OCI-LY3 (cell line): ENCODE measurements at regions not wholly inside any gene's neighbourhood (a gene's known extent, or its start where the extent isn't known, plus 50 kb on each side); places are given as distances from the start of the nearest gene placed in this dataset.

ENCODE experiments used
- H2AFZ ChIP-seq: fragments of 200-600, 300-600 bp; shearing (Covaris generic); 2 replicates; pipeline ENCODE4 v1.6.0; 2014; ENCODE audit warnings: antibody characterized with exemption, low read depth, low read length
- H3K27ac ChIP-seq: fragments of 200-600, 300-600 bp; sonication (generic); 2 replicates; pipeline ENCODE4 v1.5.1; 2014; ENCODE audit warnings: mild to moderate bottlenecking, low read length, moderate library complexity, mixed read lengths
- H3K27me3 ChIP-seq: fragments of 200-600, 300-600 bp; sonication (generic); 2 replicates; pipeline ENCODE4 v1.6.1; 2014; ENCODE audit warnings: low read depth, low read length, mixed read lengths
- H3K36me3 ChIP-seq: fragments of 200-600, 300-600 bp; sonication (generic); replicated peaks from 2 replicates; pipeline ENCODE3; 2014; ENCODE audit warnings: low read depth, low read length, mixed read lengths
- H3K4me1 ChIP-seq: fragments of 300-600, 200-600 bp; sonication (generic); 2 replicates; pipeline ENCODE4 v1.6.1; 2014; ENCODE audit warnings: low read length, mixed read lengths
- H3K4me2 ChIP-seq: fragments of 200-600, 300-600 bp; sonication (generic); 2 replicates; pipeline ENCODE4 v1.6.1; 2014; ENCODE audit warnings: low read length, mixed read lengths
- H3K4me3 ChIP-seq: fragments of 300-600, 200-600 bp; sonication (generic); 2 replicates; pipeline ENCODE4 v1.5.1; 2014; ENCODE audit warnings: antibody characterized with exemption, mild to moderate bottlenecking, low read length, moderate library complexity
- H3K79me2 ChIP-seq: fragments of 300-600, 200-600 bp; shearing (Covaris generic); 2 replicates; pipeline ENCODE4 v1.6.1; 2014; ENCODE audit warnings: mild to moderate bottlenecking, low read length, mixed read lengths
- H3K9ac ChIP-seq: fragments of 300-600, 200-600 bp; shearing (Covaris generic); 2 replicates; pipeline ENCODE4 v1.6.0; 2014; ENCODE audit warnings: mild to moderate bottlenecking, low read length, moderate library complexity
- H3K9me3 ChIP-seq: fragments of 200-600, 300-600 bp; shearing (Covaris generic); 2 replicates; pipeline ENCODE4 v1.6.1; 2014; ENCODE audit warnings: low read length, mixed read lengths; ENCODE audit not compliant: insufficient read depth
- H4K20me1 ChIP-seq: fragments of 200-600, 300-600 bp; sonication (generic); 2 replicates; pipeline ENCODE4 v1.6.1; 2016; ENCODE audit warnings: low read length, mixed read lengths; ENCODE audit not compliant: insufficient read depth
- EZH2phosphoT487 ChIP-seq: fragments of 200-600 bp; shearing (Covaris generic); IDR thresholded peaks from 2 replicates; pipeline ENCODE4 v1.6.1; 2018; ENCODE audit warnings: antibody characterized with exemption, mixed run types, low read depth
- TF ChIP-seq, protein P1 (sequence below): fragments of 200-600, 300-600 bp; sonication (generic); IDR thresholded peaks from 2 replicates; pipeline ENCODE4 v1.5.1; 2014; ENCODE audit warnings: antibody characterized with exemption, low read length, low read depth

GRCh38 chr10:123289432-123289831, 135.2 kb downstream of the BUB3 start:
- Histone ChIP-seq H3K36me3 (no peaks in the 10 kb centered on the region), H3K27me3 (no peaks in the 10 kb centered on the region), H3K4me2 (no peak overlapping the region), H3K9ac (no peak overlapping the region), H3K27ac (no peak overlapping the region), H3K4me3 (no peak overlapping the region), H3K4me1 (no peaks in the 10 kb centered on the region), H3K9me3 (no peaks in the 10 kb centered on the region), H4K20me1 (no peaks in the 10 kb centered on the region), H3K79me2 (no peaks in the 10 kb centered on the region), H2AFZ (no peak overlapping the region)
- TF ChIP-seq, protein P1, sequence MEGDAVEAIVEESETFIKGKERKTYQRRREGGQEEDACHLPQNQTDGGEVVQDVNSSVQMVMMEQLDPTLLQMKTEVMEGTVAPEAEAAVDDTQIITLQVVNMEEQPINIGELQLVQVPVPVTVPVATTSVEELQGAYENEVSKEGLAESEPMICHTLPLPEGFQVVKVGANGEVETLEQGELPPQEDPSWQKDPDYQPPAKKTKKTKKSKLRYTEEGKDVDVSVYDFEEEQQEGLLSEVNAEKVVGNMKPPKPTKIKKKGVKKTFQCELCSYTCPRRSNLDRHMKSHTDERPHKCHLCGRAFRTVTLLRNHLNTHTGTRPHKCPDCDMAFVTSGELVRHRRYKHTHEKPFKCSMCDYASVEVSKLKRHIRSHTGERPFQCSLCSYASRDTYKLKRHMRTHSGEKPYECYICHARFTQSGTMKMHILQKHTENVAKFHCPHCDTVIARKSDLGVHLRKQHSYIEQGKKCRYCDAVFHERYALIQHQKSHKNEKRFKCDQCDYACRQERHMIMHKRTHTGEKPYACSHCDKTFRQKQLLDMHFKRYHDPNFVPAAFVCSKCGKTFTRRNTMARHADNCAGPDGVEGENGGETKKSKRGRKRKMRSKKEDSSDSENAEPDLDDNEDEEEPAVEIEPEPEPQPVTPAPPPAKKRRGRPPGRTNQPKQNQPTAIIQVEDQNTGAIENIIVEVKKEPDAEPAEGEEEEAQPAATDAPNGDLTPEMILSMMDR = no peak
- TF ChIP-seq EZH2phosphoT487 = no peak

DNA sequence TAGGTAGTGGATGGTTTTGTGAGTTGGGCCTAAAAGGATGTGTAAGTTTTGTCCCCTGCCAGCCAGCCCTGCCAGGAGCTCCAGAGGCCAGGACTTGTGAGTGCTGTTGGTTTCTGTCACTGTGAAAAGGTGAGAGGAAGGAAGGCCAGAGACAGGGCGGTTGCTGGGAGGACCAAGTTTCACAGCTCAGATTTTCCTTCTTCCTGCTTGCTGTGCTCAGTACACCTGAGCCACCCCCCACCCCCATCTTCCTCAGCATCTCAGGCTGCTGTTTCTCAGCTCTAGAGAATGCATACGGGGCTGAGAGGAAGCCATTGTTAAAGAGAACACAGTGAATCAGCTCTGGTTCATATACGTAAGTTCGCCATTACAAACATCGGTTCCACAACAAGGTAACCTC, 139.9 kb downstream of the BUB3 start:
- Histone ChIP-seq H3K27ac (no peak overlapping the region), H3K36me3 (no peaks in the 10 kb centered on the region), H3K9ac (no peak overlapping the region), H3K79me2 (no peaks in the 10 kb centered on the region), H2AFZ (no peak overlapping the region), H3K9me3 (no peaks in the 10 kb centered on the region), H3K4me3 (no peak overlapping the region), H3K27me3 (no peaks in the 10 kb centered on the region), H3K4me2 (no peak overlapping the region), H4K20me1 (no peaks in the 10 kb centered on the region), H3K4me1 (no peaks in the 10 kb centered on the region)
- TF ChIP-seq, protein P1 = no peak
- TF ChIP-seq EZH2phosphoT487 = no peak

GRCh38 chr10:123294886-123295285, 140.7 kb downstream of the BUB3 start:
- TF ChIP-seq EZH2phosphoT487 = no peak
- TF ChIP-seq, protein P1 = no peak
- H2AFZ ChIP-seq = no peak overlapping the region

GRCh38 chr10:123295644-123296043, 141.4 kb downstream of the BUB3 start:
- Histone ChIP-seq H3K27ac (no peak overlapping the region), H3K36me3 (no peaks in the 10 kb centered on the region), H3K27me3 (no peaks in the 10 kb centered on the region), H3K9me3 (no peaks in the 10 kb centered on the region), H3K4me3 (no peak overlapping the region), H3K4me2 (no peak overlapping the region), H3K4me1 (no peaks in the 10 kb centered on the region), H3K79me2 (no peaks in the 10 kb centered on the region), H3K9ac (no peak overlapping the region), H4K20me1 (no peaks in the 10 kb centered on the region), H2AFZ (no peak overlapping the region)
- TF ChIP-seq EZH2phosphoT487 = no peak
- TF ChIP-seq, protein P1 = no peak

More at GRCh38 chr10:123294886-123295285, 140.7 kb downstream of the BUB3 start:
- Histone ChIP-seq H3K4me2 (no peak overlapping the region), H3K36me3 (no peaks in the 10 kb centered on the region), H3K4me3 (no peak overlapping the region), H4K20me1 (no peaks in the 10 kb centered on the region), H3K27ac (no peak overlapping the region), H3K79me2 (no peaks in the 10 kb centered on the region), H3K4me1 (no peaks in the 10 kb centered on the region), H3K9ac (no peak overlapping the region), H3K27me3 (no peaks in the 10 kb centered on the region), H3K9me3 (no peaks in the 10 kb centered on the region)
